Astrocyte of the spinal cord (primary cell): ENCODE measurements at regions not wholly inside any gene's neighbourhood (a gene's known extent, or its start where the extent isn't known, plus 50 kb on each side); places are given as distances from the start of the nearest gene placed in this dataset.
A peak's percentile ranks its signal among the peaks of the same experiment; 100 is the strongest.

Experiments used
- DNase-seq: peaks from one replicate; pipeline ENCODE4 v3.0.0; 2011; ENCODE audit warnings: low read depth, low spot score
- H3K4me3 ChIP-seq: 2 replicates; pipeline ENCODE4 v1.5.1; 2011; ENCODE audit warnings: low read depth, mild to moderate bottlenecking, low read length, moderate library complexity
- in situ Hi-C: cut with HindIII; loops from 2 replicates; pipeline ENCODE4 v1.10.0; 2017; ENCODE audit warnings: low sequenced_read_pairs
- TF ChIP-seq, protein P1 (sequence below): IDR thresholded peaks from 2 replicates; pipeline ENCODE4 v1.5.1; 2012; ENCODE audit warnings: low read depth, mild to moderate bottlenecking, low read length, inconsistent platforms

DNA sequence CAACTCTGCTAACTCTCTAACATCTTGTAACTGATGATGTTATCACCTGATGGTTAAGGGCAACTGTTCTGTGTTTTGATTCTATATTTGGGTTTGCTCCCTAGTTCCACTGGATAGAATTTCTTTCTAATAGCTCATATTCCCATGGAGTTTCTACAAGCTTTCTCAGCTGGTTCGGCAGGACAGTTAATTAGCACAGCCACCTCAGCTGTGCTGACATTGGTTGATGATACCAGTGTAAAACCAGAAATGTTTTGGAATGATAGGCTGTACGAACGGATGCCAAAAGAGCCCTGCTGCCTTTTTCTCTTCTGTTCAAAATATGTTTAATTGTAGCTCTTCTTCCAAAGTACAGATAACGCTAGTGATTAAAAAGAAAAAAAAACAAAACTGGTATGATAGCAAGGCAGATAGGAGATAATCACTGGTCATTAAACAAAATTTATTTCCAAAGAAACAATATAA lies 440.5 kb upstream of the ZNF608 start:
- TF ChIP-seq, protein P1, sequence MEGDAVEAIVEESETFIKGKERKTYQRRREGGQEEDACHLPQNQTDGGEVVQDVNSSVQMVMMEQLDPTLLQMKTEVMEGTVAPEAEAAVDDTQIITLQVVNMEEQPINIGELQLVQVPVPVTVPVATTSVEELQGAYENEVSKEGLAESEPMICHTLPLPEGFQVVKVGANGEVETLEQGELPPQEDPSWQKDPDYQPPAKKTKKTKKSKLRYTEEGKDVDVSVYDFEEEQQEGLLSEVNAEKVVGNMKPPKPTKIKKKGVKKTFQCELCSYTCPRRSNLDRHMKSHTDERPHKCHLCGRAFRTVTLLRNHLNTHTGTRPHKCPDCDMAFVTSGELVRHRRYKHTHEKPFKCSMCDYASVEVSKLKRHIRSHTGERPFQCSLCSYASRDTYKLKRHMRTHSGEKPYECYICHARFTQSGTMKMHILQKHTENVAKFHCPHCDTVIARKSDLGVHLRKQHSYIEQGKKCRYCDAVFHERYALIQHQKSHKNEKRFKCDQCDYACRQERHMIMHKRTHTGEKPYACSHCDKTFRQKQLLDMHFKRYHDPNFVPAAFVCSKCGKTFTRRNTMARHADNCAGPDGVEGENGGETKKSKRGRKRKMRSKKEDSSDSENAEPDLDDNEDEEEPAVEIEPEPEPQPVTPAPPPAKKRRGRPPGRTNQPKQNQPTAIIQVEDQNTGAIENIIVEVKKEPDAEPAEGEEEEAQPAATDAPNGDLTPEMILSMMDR = no peak
- no peak for DNase-seq
- H3K4me3 ChIP-seq = no peak overlapping the region
- in situ Hi-C loops = no loop called here

DNA sequence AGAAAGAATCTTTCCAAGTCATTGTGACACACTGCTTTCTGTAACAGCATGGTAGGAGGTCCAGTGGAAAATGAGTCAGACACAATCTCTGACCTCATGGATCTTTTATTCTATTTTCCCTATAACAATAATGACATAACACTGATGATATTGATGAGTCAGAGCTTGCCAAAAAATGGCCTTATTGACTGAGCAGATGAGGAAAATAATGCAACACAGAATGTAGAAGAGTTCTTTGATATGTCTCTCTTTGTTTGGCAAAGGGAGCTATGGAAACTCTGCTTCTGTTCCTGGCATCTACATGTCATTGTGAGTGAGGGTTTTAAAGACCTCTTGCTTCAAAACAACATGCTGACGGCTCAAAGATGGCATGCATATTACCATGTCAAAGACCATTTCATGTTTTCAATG lies 443.1 kb upstream of the ZNF608 start:
- in situ Hi-C loops = no loop called here
- peak; percentile 49 for DNase-seq
- TF ChIP-seq, protein P1 = no peak
- H3K4me3 ChIP-seq = no peak overlapping the region

DNA sequence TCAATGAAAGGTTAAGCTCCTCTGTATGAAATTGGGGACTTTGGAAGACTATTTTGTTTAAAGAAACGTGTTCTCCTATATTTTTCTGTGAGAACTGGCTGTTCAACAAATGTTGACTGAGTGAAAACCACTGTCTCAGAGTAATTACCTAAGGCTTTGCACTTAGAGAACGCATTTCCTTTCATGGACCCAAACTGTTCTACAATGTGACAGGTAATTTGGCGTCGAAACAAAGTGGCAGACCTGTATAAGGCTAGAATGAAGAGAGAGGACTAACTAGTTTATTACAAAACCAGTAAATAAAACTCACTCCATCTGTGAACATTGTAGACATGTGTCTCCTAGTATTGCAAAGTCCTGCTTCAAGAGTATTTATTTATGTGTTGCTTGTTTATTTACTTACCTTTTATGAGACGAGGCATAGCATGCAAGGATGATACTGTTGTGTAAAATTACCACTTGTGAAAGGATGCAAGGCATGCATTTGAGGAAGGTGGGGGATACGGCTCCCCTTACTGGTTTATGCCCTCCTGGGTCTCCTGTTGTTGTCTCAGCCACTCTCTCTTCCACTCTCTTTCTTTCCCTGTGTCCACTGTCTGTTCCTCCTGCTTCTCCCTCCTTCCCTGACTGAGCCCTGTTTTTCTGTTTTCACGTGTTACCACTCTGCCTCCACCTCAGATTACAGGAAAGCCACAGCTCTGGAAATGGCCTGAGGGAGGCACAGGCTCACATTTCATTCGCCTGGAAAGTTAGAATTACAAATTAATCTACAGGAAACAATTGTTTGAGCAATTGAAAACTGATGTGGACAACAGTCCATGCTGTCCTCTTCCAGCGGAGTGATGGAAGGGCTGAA lies 444.0 kb upstream of the ZNF608 start:
- in situ Hi-C loops = no loop called here
- DNase-seq = peak; percentile 26

DNA sequence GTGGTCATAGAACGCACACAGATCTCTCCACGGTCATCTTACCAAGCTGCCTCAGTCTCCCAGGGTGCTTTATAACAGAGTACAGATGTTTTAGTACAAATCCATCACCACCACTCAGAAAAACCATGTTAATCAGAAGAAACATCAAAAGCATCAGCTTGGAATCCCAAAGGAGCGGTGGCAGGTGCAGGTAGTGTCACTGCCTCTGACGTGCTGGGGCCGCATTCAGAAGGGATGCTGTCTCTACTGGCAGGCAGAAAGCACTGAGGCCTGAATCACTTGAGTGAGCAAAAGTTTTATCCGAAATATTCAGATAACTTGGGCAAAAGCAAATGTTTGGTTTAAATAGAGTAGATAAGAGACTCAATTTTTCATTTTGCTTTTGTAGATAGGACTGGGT lies 448.4 kb upstream of the ZNF608 start:
- H3K4me3 ChIP-seq = no peak overlapping the region
- TF ChIP-seq, protein P1 = no peak
- no peak for DNase-seq
- in situ Hi-C loops = no loop called here

More for the DNA sequence above, 444.0 kb upstream of the ZNF608 start:
- TF ChIP-seq, protein P1 = no peak
- H3K4me3 ChIP-seq = no peak overlapping the region

DNA sequence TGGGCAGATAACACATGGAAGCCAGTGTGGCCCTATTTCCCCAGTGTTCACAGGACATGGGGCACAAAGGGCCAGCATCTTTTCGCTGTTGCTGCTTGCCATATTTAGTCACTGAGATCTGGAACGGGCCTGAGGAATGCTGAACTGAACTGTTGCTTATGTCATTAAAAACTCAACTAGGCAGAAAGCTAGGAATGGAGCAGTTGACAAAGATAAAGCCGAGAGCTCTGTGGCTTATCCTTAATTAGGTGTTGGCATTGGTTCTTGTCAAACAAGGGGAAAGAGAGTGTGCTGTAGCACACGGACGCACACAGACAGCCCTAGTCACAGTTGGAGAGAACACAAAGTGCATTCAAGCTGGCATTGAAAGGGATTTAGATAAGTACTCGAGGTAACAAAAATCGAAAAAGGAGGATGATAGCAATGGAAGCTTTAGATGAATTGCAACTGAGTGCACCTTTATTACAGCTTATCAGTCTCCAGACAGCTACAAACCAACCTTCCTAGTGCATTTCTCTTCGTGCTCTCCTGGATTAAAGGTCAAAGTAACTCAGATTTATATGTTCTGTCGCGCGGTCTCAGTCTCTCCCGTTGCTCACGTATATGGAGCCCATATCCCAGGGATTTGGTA lies 450.2 kb upstream of the ZNF608 start:
- TF ChIP-seq, protein P1 = no peak
- in situ Hi-C loops = no loop called here
- H3K4me3 ChIP-seq = no peak overlapping the region
- no peak for DNase-seq

DNA sequence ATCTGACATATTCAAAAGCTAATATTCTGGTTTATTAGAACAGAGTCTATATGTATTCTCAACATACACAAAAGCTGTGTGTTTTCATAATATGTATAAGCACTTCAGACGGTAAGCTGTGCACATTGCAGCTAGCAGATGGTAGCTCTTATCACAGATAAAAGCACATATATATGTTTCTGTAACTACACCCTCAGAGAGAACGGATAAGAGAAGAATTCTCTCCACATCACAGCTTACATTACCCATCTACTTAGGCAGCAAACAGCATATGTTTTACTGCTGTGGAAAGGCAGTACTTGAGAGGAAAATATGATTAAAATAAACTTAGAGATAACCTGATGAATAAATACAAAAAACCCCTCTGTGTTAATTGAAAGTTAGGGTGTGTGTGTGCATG lies 450.9 kb upstream of the ZNF608 start:
- no peak for DNase-seq
- TF ChIP-seq, protein P1 = no peak
- in situ Hi-C loops = no loop called here
- H3K4me3 ChIP-seq = no peak overlapping the region
